Caco-2 (cell line): ENCODE measurements at regions not wholly inside any gene's neighbourhood (a gene's known extent, or its start where the extent isn't known, plus 50 kb on each side); places are given as distances from the start of the nearest gene placed in this dataset.

Source experiments
- BruUV-seq: library from RNA; stranded (reverse); fragments of 400-500 nt; replicated peaks from 2 replicates; lab custom pipeline; 2021; lab: Mats Ljungman, UMichigan
- CTCF ChIA-PET: fragments of 300-600 bp; sonication (Branson Sonifier 250); formaldehyde crosslinking; loops from one replicate; lab custom pipeline; 2022; ENCODE audit warnings: antibody characterized with exemption; lab: Charles Lee
- POLR2A ChIA-PET: fragments of 300-600 bp; sonication (Branson Sonifier 250); formaldehyde crosslinking; loops from one replicate; lab custom pipeline; 2022; ENCODE audit warnings: antibody characterized with exemption; lab: Charles Lee
- DNase-seq, 2 experiments: peaks; one replicate each; pipeline versions ENCODE4 v3.0.0 to v3.0.0-alpha.2; 2020 to 2022
- H3K27me3 ChIP-seq: replicated peaks from 2 replicates; pipeline ENCODE4 v1.6.0; 2011; ENCODE audit warnings: low read length; ENCODE audit not compliant: control insufficient read depth, insufficient read depth
- H3K36me3 ChIP-seq: 2 replicates; pipeline ENCODE4 v1.5.1; 2011; ENCODE audit warnings: low read length; ENCODE audit not compliant: control insufficient read depth, insufficient read depth
- H3K4me1 ChIP-seq: fragments of 250-450 bp; sonication (Bioruptor Pico); 2 replicates; pipeline ENCODE4 v1.5.1; 2020; ENCODE audit warnings: mild to moderate bottlenecking
- H3K4me3 ChIP-seq: 2 replicates; pipeline ENCODE4 v1.5.1; 2011; ENCODE audit warnings: low read depth, mild to moderate bottlenecking, control low read depth, low read length
- H3K9me3 ChIP-seq: fragments of 250-450 bp; sonication (Bioruptor Pico); 2 replicates; pipeline ENCODE4 v1.5.1; 2020; ENCODE audit warnings: mild to moderate bottlenecking, moderate library complexity
- H3K27ac Mint-ChIP-seq: one replicate; pipeline ENCODE4 v1.8.0; 2022; ENCODE audit warnings: mixed read lengths; ENCODE audit not compliant: unreplicated experiment
- H3K27me3 Mint-ChIP-seq: one replicate; pipeline ENCODE4 v1.8.0; 2022; ENCODE audit warnings: mixed read lengths; ENCODE audit not compliant: insufficient read depth, unreplicated experiment
- H3K36me3 Mint-ChIP-seq: one replicate; pipeline ENCODE4 v1.8.0; 2022; ENCODE audit warnings: mild to moderate bottlenecking, mixed read lengths; ENCODE audit not compliant: insufficient read depth, unreplicated experiment
- H3K4me1 Mint-ChIP-seq: one replicate; pipeline ENCODE4 v1.8.0; 2022; ENCODE audit warnings: low read depth, mixed read lengths; ENCODE audit not compliant: unreplicated experiment
- H3K4me3 Mint-ChIP-seq: one replicate; pipeline ENCODE4 v1.8.0; 2022; ENCODE audit warnings: mild to moderate bottlenecking, moderate library complexity, mixed read lengths; ENCODE audit not compliant: unreplicated experiment
- H3K9me3 Mint-ChIP-seq: one replicate; pipeline ENCODE4 v1.8.0; 2022; ENCODE audit warnings: mixed read lengths; ENCODE audit not compliant: unreplicated experiment
- CTCF ChIP-seq, 2 experiments: fragments of 200-600 bp in 1 of 2; IDR thresholded peaks; 1 replicate in 1 of 2; 2 replicates in 1 of 2; pipeline versions ENCODE4 v1.5.1 to v1.8.0; 2011 to 2022; ENCODE audit warnings: antibody characterized with exemption in 1 of 2, control low read depth in 1 of 2, inconsistent platforms in 1 of 2, low read depth in 1 of 2, low read length in 1 of 2, mild to moderate bottlenecking in 1 of 2, moderate library complexity in 1 of 2; ENCODE audit not compliant: insufficient read depth in 1 of 2, severe bottlenecking in 1 of 2, unreplicated experiment in 1 of 2
- intact Hi-C: fragments of 100-400 bp; cut with micrococcal nuclease; formaldehyde crosslinking; loops from one replicate; pipeline ENCODE4 v1.10.0; 2022; ENCODE audit not compliant: unreplicated experiment

GRCh38 chr4:164428561-164428960 lies 325.4 kb upstream of the SMIM31 start:
- Histone ChIP-seq H3K4me1 (no peaks in the 10 kb centered on the region), H3K4me3 (no peak overlapping the region), H3K9me3 (no peaks in the 10 kb centered on the region), H3K27me3 (no peaks in the 10 kb centered on the region), H3K36me3 (no peaks in the 10 kb centered on the region)
- H3K9me3 Mint-ChIP-seq, result no peaks in the 10 kb centered on the region
- no peak overlapping the region for H3K27ac Mint-ChIP-seq
- POLR2A ChIA-PET, result no interaction called here
- no peak for TF ChIP-seq CTCF (IDR thresholded peaks at IDR 0.05; ENCODE audit: insufficient read depth in 1 of 2, low read depth in 1 of 2, low read length in 1 of 2, severe bottlenecking in 1 of 2, unreplicated experiment in 1 of 2)
- H3K36me3 Mint-ChIP-seq, result no peaks in the 10 kb centered on the region
- H3K4me1 Mint-ChIP-seq, result no peaks in the 10 kb centered on the region
- no peaks in the 10 kb centered on the region for H3K27me3 Mint-ChIP-seq
- CTCF ChIA-PET, result no interaction called here
- DNase-seq, result no peak
- BruUV-seq, result no TSS peak
- intact Hi-C loops, result no loop called here
- no peak overlapping the region for H3K4me3 Mint-ChIP-seq

GRCh38 chr4:164438321-164438720 lies 315.6 kb upstream of the SMIM31 start:
- intact Hi-C loops, result no loop called here
- H3K4me3 ChIP-seq, result no peak overlapping the region
- no peaks in the 10 kb centered on the region for H3K9me3 Mint-ChIP-seq
- H3K4me1 ChIP-seq, result no peaks in the 10 kb centered on the region
- no peaks in the 10 kb centered on the region for H3K4me1 Mint-ChIP-seq
- H3K9me3 ChIP-seq, result no peaks in the 10 kb centered on the region
- BruUV-seq, result no TSS peak
- ChIA-PET POLR2A (no interaction called here), CTCF (no interaction called here)
- no peaks in the 10 kb centered on the region for H3K36me3 Mint-ChIP-seq
- no peak for TF ChIP-seq CTCF (IDR thresholded peaks at IDR 0.05; ENCODE audit: insufficient read depth in 1 of 2, low read depth in 1 of 2, low read length in 1 of 2, severe bottlenecking in 1 of 2, unreplicated experiment in 1 of 2)
- no peak for DNase-seq
- H3K27ac Mint-ChIP-seq, result no peak overlapping the region
- no peaks in the 10 kb centered on the region for H3K36me3 ChIP-seq
- H3K27me3 Mint-ChIP-seq, result no peaks in the 10 kb centered on the region
- H3K27me3 ChIP-seq, result no peaks in the 10 kb centered on the region
- no peak overlapping the region for H3K4me3 Mint-ChIP-seq

GRCh38 chr4:164439037-164439436 lies 314.9 kb upstream of the SMIM31 start:
- H3K9me3 Mint-ChIP-seq, result no peaks in the 10 kb centered on the region
- Histone ChIP-seq H3K36me3 (no peaks in the 10 kb centered on the region), H3K4me1 (no peaks in the 10 kb centered on the region), H3K9me3 (no peaks in the 10 kb centered on the region), H3K4me3 (no peak overlapping the region), H3K27me3 (no peaks in the 10 kb centered on the region)
- DNase-seq, result no peak
- no peaks in the 10 kb centered on the region for H3K4me1 Mint-ChIP-seq
- H3K27ac Mint-ChIP-seq, result no peak overlapping the region
- intact Hi-C loops, result no loop called here
- no peaks in the 10 kb centered on the region for H3K36me3 Mint-ChIP-seq
- POLR2A ChIA-PET, result no interaction called here
- no peaks in the 10 kb centered on the region for H3K27me3 Mint-ChIP-seq
- BruUV-seq, result no TSS peak
- CTCF ChIA-PET, result no interaction called here
- H3K4me3 Mint-ChIP-seq, result no peak overlapping the region
- TF ChIP-seq CTCF (IDR thresholded peaks at IDR 0.05; ENCODE audit: insufficient read depth in 1 of 2, low read depth in 1 of 2, low read length in 1 of 2, severe bottlenecking in 1 of 2, unreplicated experiment in 1 of 2), result no peak
